ENCODE measurements at regions not wholly inside any gene's neighbourhood (a gene's known extent, or its start where the extent isn't known, plus 50 kb on each side); places are given as distances from the start of the nearest gene placed in this dataset.

GRCh38 chr2:43107679-43108078 lies 118.7 kb downstream of the ZFP36L2 start:
- peak overlapping the region; percentile 49; the same call in 1 of the 2 replicates for H3K9ac ChIP-seq (ENCODE audit: low read length)
- TF ChIP-seq CTCF (IDR thresholded peaks at IDR 0.05; ENCODE audit: low read depth, low read length) (no peak), EZH2phosphoT487 (IDR thresholded peaks at IDR 0.05; ENCODE audit: low read depth) (no peak)
- peaks cover 60% of the 10 kb centered on the region for H3K4me1 ChIP-seq (ENCODE audit: low read length)
- H3K4me2 ChIP-seq (ENCODE audit: low read length) = peak overlapping the region; percentile 42
- H3K79me2 ChIP-seq (ENCODE audit: low read length) = no peaks in the 10 kb centered on the region
- H3K36me3 ChIP-seq (replicated peaks; ENCODE audit: low read depth, low read length) = no peaks in the 10 kb centered on the region
- no peak overlapping the region; the same call in 1 of the 2 replicates for H3K4me3 ChIP-seq (ENCODE audit: low read length)
- H3K9me3 ChIP-seq (ENCODE audit: insufficient read depth, low read length) = no peaks in the 10 kb centered on the region
- H4K20me1 ChIP-seq (ENCODE audit: insufficient read depth, low read length) = no peaks in the 10 kb centered on the region
- H3K27ac ChIP-seq (ENCODE audit: low read length) = peak overlapping the region; percentile 66
- no peak overlapping the region for H2AFZ ChIP-seq (ENCODE audit: low read depth, low read length)
- no peaks in the 10 kb centered on the region for H3K27me3 ChIP-seq (ENCODE audit: low read depth, low read length)

- Histone ChIP-seq H3K4me2 (ENCODE audit: low read length) (peak overlapping the region; percentile 42), H3K4me1 (ENCODE audit: low read length) (peaks cover 60% of the 10 kb centered on the region), H3K9ac (ENCODE audit: low read length) (peak overlapping the region; percentile 49), H3K4me3 (ENCODE audit: low read length) (no peak overlapping the region), H3K27me3 (ENCODE audit: low read depth, low read length) (no peaks in the 10 kb centered on the region), H3K9me3 (ENCODE audit: insufficient read depth, low read length) (no peaks in the 10 kb centered on the region), H3K79me2 (ENCODE audit: low read length) (no peaks in the 10 kb centered on the region), H4K20me1 (ENCODE audit: insufficient read depth, low read length) (no peaks in the 10 kb centered on the region), H2AFZ (ENCODE audit: low read depth, low read length) (no peak overlapping the region), H3K36me3 (replicated peaks; ENCODE audit: low read depth, low read length) (no peaks in the 10 kb centered on the region), H3K27ac (ENCODE audit: low read length) (peak overlapping the region; percentile 66)
- TF ChIP-seq CTCF (IDR thresholded peaks at IDR 0.05; ENCODE audit: low read depth, low read length) = no peak
- no peak for TF ChIP-seq EZH2phosphoT487 (IDR thresholded peaks at IDR 0.05; ENCODE audit: low read depth)
Measured at GRCh38 chr2:43106559-43107527, 119.6 kb downstream of the ZFP36L2 start.

GRCh38 chr2:43105586-43106558 lies 120.5 kb downstream of the ZFP36L2 start:
- H3K27me3 ChIP-seq (ENCODE audit: low read depth, low read length) = no peaks in the 10 kb centered on the region
- peak overlapping the region; percentile 66 for H3K27ac ChIP-seq (ENCODE audit: low read length)
- no peaks in the 10 kb centered on the region for H3K79me2 ChIP-seq (ENCODE audit: low read length)
- TF ChIP-seq EZH2phosphoT487 (IDR thresholded peaks at IDR 0.05; ENCODE audit: low read depth) = no peak
- TF ChIP-seq CTCF (IDR thresholded peaks at IDR 0.05; ENCODE audit: low read depth, low read length) = peak; percentile 25
- H3K9me3 ChIP-seq (ENCODE audit: insufficient read depth, low read length) = no peaks in the 10 kb centered on the region
- peak overlapping the region; percentile 49 for H3K9ac ChIP-seq (ENCODE audit: low read length)
- no peak overlapping the region; the same call in 1 of the 2 replicates for H2AFZ ChIP-seq (ENCODE audit: low read depth, low read length)
- no peaks in the 10 kb centered on the region for H4K20me1 ChIP-seq (ENCODE audit: insufficient read depth, low read length)
- no peaks in the 10 kb centered on the region for H3K36me3 ChIP-seq (replicated peaks; ENCODE audit: low read depth, low read length)
- peak overlapping the region; percentile 42 for H3K4me2 ChIP-seq (ENCODE audit: low read length)
- peaks cover 60% of the 10 kb centered on the region for H3K4me1 ChIP-seq (ENCODE audit: low read length)
- 0 out of 2 replicates have a peak overlapping the region, but pooled peaks have one; percentile 3 for H3K4me3 ChIP-seq (ENCODE audit: low read length)
